Keratinocyte (primary cell): ENCODE measurements at regions not wholly inside any gene's neighbourhood (a gene's known extent, or its start where the extent isn't known, plus 50 kb on each side); places are given as distances from the start of the nearest gene placed in this dataset.
A peak's percentile ranks its signal among the peaks of the same experiment; 100 is the strongest.

Experiments used
- DNase-seq: peaks from one replicate; pipeline ENCODE4 v3.0.0-alpha.2; 2011; ENCODE audit warnings: low read depth, missing footprints, low spot score
- FAIRE-seq: peaks from 2 replicates; lab custom pipeline; 2011; peaks lifted over from hg19 to GRCh38; lab: Jason Lieb, UNC
- H2AFZ ChIP-seq: 2 replicates; pipeline ENCODE4 v1.6.0; 2012; ENCODE audit warnings: low read length, control low read depth, inconsistent platforms; ENCODE audit not compliant: control insufficient read depth
- H3K27ac ChIP-seq: 2 replicates; pipeline ENCODE4 v1.5.1; 2011; ENCODE audit warnings: low read length; ENCODE audit not compliant: control insufficient read depth, insufficient read depth
- H3K27me3 ChIP-seq: 3 replicates; pipeline ENCODE4 v1.6.0; 2011; ENCODE audit warnings: low read length; ENCODE audit not compliant: control insufficient read depth, insufficient read depth; ENCODE audit errors: extremely low read depth
- H3K36me3 ChIP-seq, 2 experiments: 2 replicates in 1 of 2; 3 replicates in 1 of 2; pipeline ENCODE4 v1.5.1; 2011; ENCODE audit warnings: low read length in 2 of 2, mild to moderate bottlenecking in 1 of 2; ENCODE audit not compliant: control insufficient read depth in 2 of 2, insufficient read depth in 2 of 2; ENCODE audit errors: extremely low read depth in 1 of 2
- H3K4me1 ChIP-seq: 3 replicates; pipeline ENCODE4 v1.5.1; 2011; ENCODE audit warnings: low read length; ENCODE audit not compliant: control insufficient read depth, insufficient read depth; ENCODE audit errors: extremely low read depth
- H3K4me2 ChIP-seq: 3 replicates; pipeline ENCODE4 v1.6.0; 2011; ENCODE audit warnings: low read depth, low read length; ENCODE audit not compliant: control insufficient read depth, insufficient read depth; ENCODE audit errors: extremely low read depth
- H3K4me3 ChIP-seq, 3 experiments: fragments of 200-600 bp in 1 of 3; sonication (generic) in 1 of 3; 2 replicates in 2 of 3; 3 replicates in 1 of 3; pipeline ENCODE4 v1.5.1; 2011 to 2016; ENCODE audit warnings: low read length in 3 of 3, mild to moderate bottlenecking in 3 of 3, control low read depth in 2 of 3, inconsistent platforms in 1 of 3, low read depth in 1 of 3, mixed read lengths in 1 of 3, mixed run types in 1 of 3, moderate library complexity in 1 of 3; ENCODE audit not compliant: control insufficient read depth in 2 of 3, insufficient read depth in 2 of 3; ENCODE audit errors: extremely low read depth in 1 of 3
- H3K79me2 ChIP-seq: 2 replicates; pipeline ENCODE4 v1.6.0; 2012; ENCODE audit warnings: low read length; ENCODE audit not compliant: control insufficient read depth, insufficient read depth
- H3K9ac ChIP-seq: 3 replicates; pipeline ENCODE4 v1.6.0; 2011; ENCODE audit warnings: low read length; ENCODE audit not compliant: control insufficient read depth, insufficient read depth; ENCODE audit errors: extremely low read depth
- H3K9me1 ChIP-seq: 3 replicates; pipeline ENCODE4 v1.6.0; 2011; ENCODE audit warnings: low read length; ENCODE audit not compliant: control insufficient read depth, insufficient read depth; ENCODE audit errors: extremely low read depth
- H3K9me3 ChIP-seq: 2 replicates; pipeline ENCODE4 v1.5.1; 2012; ENCODE audit warnings: low read depth, low read length; ENCODE audit not compliant: control insufficient read depth
- H4K20me1 ChIP-seq: 3 replicates; pipeline ENCODE4 v1.6.0; 2011; ENCODE audit warnings: low read length; ENCODE audit not compliant: control insufficient read depth, insufficient read depth; ENCODE audit errors: extremely low read depth
- EZH2 ChIP-seq: IDR thresholded peaks from one replicate; pipeline ENCODE4 v1.6.1; 2012; ENCODE audit warnings: inconsistent platforms, mild to moderate bottlenecking, low read length, moderate library complexity
- dilution Hi-C: fragments of 300-500 bp; cut with MboI; formaldehyde crosslinking; loops from one replicate; pipeline ENCODE4 v1.7.0; 2020; ENCODE audit warnings: low sequenced_read_pairs; ENCODE audit not compliant: extremely low pct_ligation_motif_present
- TF ChIP-seq, protein P1 (sequence below), 3 experiments: IDR thresholded peaks in 1 of 3; conservative IDR thresholded peaks in 1 of 3; optimal IDR thresholded peaks in 1 of 3; 2 replicates in 2 of 3; 3 replicates in 1 of 3; pipeline versions ENCODE3 to v1.5.1; 2011; ENCODE audit warnings: low read length in 3 of 3, mild to moderate bottlenecking in 3 of 3, moderate library complexity in 2 of 3, control low read depth in 1 of 3, inconsistent platforms in 1 of 3; ENCODE audit not compliant: insufficient read depth in 2 of 3; ENCODE audit errors: extremely low read depth in 1 of 3

GRCh38 chr13:48761256-48761655, 107.5 kb downstream of the CYSLTR2 start:
- H3K4me2 ChIP-seq, result no peak overlapping the region

GRCh38 chr13:48769107-48769704, 115.5 kb downstream of the CYSLTR2 start:
- Histone ChIP-seq H3K4me3 (no peak overlapping the region), H3K79me2 (no peaks in the 10 kb centered on the region), H3K9me1 (no peaks in the 10 kb centered on the region), H3K27me3 (peaks cover 8% of the 10 kb centered on the region), H2AFZ (no peak overlapping the region), H3K4me2 (no peak overlapping the region), H3K9ac (no peak overlapping the region), H3K4me1 (no peaks in the 10 kb centered on the region), H3K9me3 (no peaks in the 10 kb centered on the region), H3K27ac (no peak overlapping the region), H3K36me3 (no peaks in the 10 kb centered on the region), H4K20me1 (no peaks in the 10 kb centered on the region)
- peak; percentile 67 for DNase-seq
- dilution Hi-C loops, result no loop called here
- no peak for TF ChIP-seq EZH2
- TF ChIP-seq, protein P1, sequence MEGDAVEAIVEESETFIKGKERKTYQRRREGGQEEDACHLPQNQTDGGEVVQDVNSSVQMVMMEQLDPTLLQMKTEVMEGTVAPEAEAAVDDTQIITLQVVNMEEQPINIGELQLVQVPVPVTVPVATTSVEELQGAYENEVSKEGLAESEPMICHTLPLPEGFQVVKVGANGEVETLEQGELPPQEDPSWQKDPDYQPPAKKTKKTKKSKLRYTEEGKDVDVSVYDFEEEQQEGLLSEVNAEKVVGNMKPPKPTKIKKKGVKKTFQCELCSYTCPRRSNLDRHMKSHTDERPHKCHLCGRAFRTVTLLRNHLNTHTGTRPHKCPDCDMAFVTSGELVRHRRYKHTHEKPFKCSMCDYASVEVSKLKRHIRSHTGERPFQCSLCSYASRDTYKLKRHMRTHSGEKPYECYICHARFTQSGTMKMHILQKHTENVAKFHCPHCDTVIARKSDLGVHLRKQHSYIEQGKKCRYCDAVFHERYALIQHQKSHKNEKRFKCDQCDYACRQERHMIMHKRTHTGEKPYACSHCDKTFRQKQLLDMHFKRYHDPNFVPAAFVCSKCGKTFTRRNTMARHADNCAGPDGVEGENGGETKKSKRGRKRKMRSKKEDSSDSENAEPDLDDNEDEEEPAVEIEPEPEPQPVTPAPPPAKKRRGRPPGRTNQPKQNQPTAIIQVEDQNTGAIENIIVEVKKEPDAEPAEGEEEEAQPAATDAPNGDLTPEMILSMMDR (optimal IDR thresholded peaks at IDR 0.05 in 1 of 3, IDR thresholded peaks at IDR 0.05 in 1 of 3, conservative IDR thresholded peaks at IDR 0.05 in 1 of 3; ENCODE audit: extremely low read depth in 1 of 3, insufficient read depth in 2 of 3, low read length in 3 of 3), result peak; percentile 93 to 100 (median 94)
- peak; percentile 98 for FAIRE-seq

More at GRCh38 chr13:48761256-48761655, 107.5 kb downstream of the CYSLTR2 start:
- H3K4me3 ChIP-seq, result no peak overlapping the region
- TF ChIP-seq, protein P1 (optimal IDR thresholded peaks at IDR 0.05 in 1 of 3, IDR thresholded peaks at IDR 0.05 in 1 of 3, conservative IDR thresholded peaks at IDR 0.05 in 1 of 3; ENCODE audit: extremely low read depth in 1 of 3, insufficient read depth in 2 of 3, low read length in 3 of 3), result no peak
- no peak for TF ChIP-seq EZH2
- H3K9me3 ChIP-seq, result no peaks in the 10 kb centered on the region
- DNase-seq (no peak), FAIRE-seq (no peak)
- H4K20me1 ChIP-seq, result no peaks in the 10 kb centered on the region
- H3K36me3 ChIP-seq, result no peaks in the 10 kb centered on the region
- H3K79me2 ChIP-seq, result no peaks in the 10 kb centered on the region
- H3K27me3 ChIP-seq, result no peaks in the 10 kb centered on the region
- no peak overlapping the region for H3K9ac ChIP-seq
- no peaks in the 10 kb centered on the region for H3K4me1 ChIP-seq
- H3K9me1 ChIP-seq, result no peaks in the 10 kb centered on the region
- H2AFZ ChIP-seq, result no peak overlapping the region
- dilution Hi-C loops, result no loop called here
- no peak overlapping the region for H3K27ac ChIP-seq
